Prostate gland (tissue), 2 donors: ENCODE measurements at regions not wholly inside any gene's neighbourhood (a gene's known extent, or its start where the extent isn't known, plus 50 kb on each side); places are given as distances from the start of the nearest gene placed in this dataset.

Source experiments
- POLR2A ChIP-seq: fragments of 450-650 bp; IDR thresholded peaks from one replicate; pipeline ENCODE4 v1.6.1; 2016; ENCODE audit warnings: antibody characterized with exemption, mild to moderate bottlenecking
- TF ChIP-seq, protein P1 (sequence below), 4 experiments: fragments of 200-600 bp in 2 of 4; fragments of 450-650 bp in 2 of 4; sonication (generic) in 2 of 4; IDR thresholded peaks; 1 replicate in 3 of 4; 2 replicates in 1 of 4; pipeline ENCODE4 v1.5.1; 2016 to 2019; ENCODE audit warnings: antibody characterized with exemption in 4 of 4, mild to moderate bottlenecking in 2 of 4, moderate library complexity in 2 of 4

DNA sequence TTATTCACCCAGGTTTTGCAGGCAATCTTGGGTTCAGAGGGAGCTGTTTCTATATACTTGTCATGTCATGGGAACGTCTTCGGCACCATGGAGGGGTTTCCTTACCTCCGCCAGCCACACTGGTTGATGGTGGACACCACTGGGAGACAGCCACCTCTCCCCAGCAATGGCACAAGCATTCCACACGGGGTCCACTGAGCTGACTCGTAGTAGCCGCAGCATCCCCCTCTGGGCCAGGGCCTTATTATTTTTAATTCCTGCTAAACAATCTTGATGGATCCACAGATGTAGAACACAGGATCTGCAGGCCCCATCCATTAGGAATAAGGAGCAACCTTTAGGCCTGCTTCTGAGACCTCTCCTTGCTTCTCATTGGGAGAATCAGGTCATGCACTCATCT, 132.9 kb downstream of the DICER1 start:
- TF ChIP-seq, protein P1, sequence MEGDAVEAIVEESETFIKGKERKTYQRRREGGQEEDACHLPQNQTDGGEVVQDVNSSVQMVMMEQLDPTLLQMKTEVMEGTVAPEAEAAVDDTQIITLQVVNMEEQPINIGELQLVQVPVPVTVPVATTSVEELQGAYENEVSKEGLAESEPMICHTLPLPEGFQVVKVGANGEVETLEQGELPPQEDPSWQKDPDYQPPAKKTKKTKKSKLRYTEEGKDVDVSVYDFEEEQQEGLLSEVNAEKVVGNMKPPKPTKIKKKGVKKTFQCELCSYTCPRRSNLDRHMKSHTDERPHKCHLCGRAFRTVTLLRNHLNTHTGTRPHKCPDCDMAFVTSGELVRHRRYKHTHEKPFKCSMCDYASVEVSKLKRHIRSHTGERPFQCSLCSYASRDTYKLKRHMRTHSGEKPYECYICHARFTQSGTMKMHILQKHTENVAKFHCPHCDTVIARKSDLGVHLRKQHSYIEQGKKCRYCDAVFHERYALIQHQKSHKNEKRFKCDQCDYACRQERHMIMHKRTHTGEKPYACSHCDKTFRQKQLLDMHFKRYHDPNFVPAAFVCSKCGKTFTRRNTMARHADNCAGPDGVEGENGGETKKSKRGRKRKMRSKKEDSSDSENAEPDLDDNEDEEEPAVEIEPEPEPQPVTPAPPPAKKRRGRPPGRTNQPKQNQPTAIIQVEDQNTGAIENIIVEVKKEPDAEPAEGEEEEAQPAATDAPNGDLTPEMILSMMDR (IDR thresholded peaks at IDR 0.05): no peak
- no peak for TF ChIP-seq POLR2A
